Esophagus squamous epithelium (tissue), 4 donors: ENCODE measurements at regions not wholly inside any gene's neighbourhood (a gene's known extent, or its start where the extent isn't known, plus 50 kb on each side); places are given as distances from the start of the nearest gene placed in this dataset.

Source experiments
- CTCF ChIP-seq, 6 experiments: fragments of 450-650 bp in 4 of 6; fragments of 200-600 bp in 2 of 6; sonication (generic) in 2 of 6; IDR thresholded peaks; one replicate each; pipeline ENCODE4 v1.5.1; 2016 to 2019; ENCODE audit warnings: antibody characterized with exemption in 6 of 6, mild to moderate bottlenecking in 4 of 6, moderate library complexity in 4 of 6
- POLR2A ChIP-seq, 4 donors: fragments of 450-650 bp; IDR thresholded peaks; one replicate each; pipeline ENCODE4 v1.6.1; 2017; ENCODE audit warnings: antibody characterized with exemption in 4 of 4, mild to moderate bottlenecking in 4 of 4, moderate library complexity in 3 of 4

- TF ChIP-seq CTCF (IDR thresholded peaks at IDR 0.05), result no peak
- TF ChIP-seq POLR2A (IDR thresholded peaks at IDR 0.05), result no peak
Measured at GRCh38 chr15:62409466-62409865, 244.4 kb upstream of the C2CD4B start.
